Body of pancreas (tissue), 4 donors: ENCODE measurements at regions not wholly inside any gene's neighbourhood (a gene's known extent, or its start where the extent isn't known, plus 50 kb on each side); places are given as distances from the start of the nearest gene placed in this dataset.

Experiments used
- POLR2A ChIP-seq, 3 donors: fragments of 450-650 bp; IDR thresholded peaks; one replicate each; pipeline ENCODE4 v1.6.1; 2016; ENCODE audit warnings: antibody characterized with exemption in 3 of 3, mild to moderate bottlenecking in 2 of 3
- TF ChIP-seq, protein P1 (sequence below), 7 experiments: fragments of 450-650 bp in 4 of 7; fragments of 200-600 bp in 3 of 7; sonication (generic) in 3 of 7; IDR thresholded peaks; one replicate each; pipeline ENCODE4 v1.5.1; 2016 to 2019; ENCODE audit warnings: antibody characterized with exemption in 7 of 7

DNA sequence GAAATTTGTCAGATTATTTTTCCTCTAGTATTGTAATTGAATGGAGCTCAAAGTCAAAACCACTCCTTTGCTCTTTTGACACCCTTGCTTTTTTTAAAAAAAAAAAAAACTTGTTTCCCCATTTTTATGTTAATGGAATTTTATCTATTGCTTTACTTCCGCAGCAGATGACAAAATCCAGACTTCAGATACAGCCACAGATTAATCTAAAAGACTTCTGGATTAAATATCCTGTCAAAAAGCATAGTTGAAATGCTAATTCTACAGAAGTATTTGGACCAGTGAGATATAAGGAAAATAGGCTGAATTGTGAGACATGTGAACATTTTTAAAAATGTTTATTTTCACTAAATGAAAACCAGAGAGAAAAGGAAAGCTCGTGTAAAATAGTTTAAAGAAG, 341.4 kb downstream of the BMP2 start:
- no peak for TF ChIP-seq POLR2A (IDR thresholded peaks at IDR 0.05)
- TF ChIP-seq, protein P1, sequence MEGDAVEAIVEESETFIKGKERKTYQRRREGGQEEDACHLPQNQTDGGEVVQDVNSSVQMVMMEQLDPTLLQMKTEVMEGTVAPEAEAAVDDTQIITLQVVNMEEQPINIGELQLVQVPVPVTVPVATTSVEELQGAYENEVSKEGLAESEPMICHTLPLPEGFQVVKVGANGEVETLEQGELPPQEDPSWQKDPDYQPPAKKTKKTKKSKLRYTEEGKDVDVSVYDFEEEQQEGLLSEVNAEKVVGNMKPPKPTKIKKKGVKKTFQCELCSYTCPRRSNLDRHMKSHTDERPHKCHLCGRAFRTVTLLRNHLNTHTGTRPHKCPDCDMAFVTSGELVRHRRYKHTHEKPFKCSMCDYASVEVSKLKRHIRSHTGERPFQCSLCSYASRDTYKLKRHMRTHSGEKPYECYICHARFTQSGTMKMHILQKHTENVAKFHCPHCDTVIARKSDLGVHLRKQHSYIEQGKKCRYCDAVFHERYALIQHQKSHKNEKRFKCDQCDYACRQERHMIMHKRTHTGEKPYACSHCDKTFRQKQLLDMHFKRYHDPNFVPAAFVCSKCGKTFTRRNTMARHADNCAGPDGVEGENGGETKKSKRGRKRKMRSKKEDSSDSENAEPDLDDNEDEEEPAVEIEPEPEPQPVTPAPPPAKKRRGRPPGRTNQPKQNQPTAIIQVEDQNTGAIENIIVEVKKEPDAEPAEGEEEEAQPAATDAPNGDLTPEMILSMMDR (IDR thresholded peaks at IDR 0.05) = no peak
